ENCODE measurements at regions not wholly inside any gene's neighbourhood (a gene's known extent, or its start where the extent isn't known, plus 50 kb on each side); places are given as distances from the start of the nearest gene placed in this dataset.
"Not testable (repeated sequence)": the region's sequence is repeated elsewhere in the genome, so short reads cannot be mapped to it uniquely, and the experiment has no call there.

- DNase-seq (ENCODE audit: extremely low read depth in 1 of 11, low read depth in 9 of 11, low spot score in 4 of 11) = no peak
Measured at GRCh38 chr9:94449486-94449885, 105.4 kb upstream of the PCAT7 start.

DNA sequence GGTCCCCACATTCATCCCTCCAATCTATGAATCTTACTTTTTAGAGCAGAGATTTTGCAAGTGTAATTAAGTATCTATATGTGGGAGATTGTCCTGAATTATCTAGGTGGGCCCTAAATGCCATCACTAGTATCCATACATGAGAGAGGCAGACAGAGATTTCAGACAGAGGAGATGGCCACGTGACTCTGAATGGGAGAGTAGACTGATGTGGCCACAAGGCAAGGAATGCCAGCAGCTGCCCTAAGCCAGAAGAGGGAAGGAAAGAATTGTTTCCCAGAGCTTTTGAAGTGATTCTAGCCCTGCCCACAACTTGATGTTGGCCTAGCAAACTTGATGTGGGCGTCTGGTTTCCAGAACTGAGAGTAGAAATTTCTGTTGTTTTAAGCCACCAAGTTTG, 90.1 kb upstream of the PCAT7 start:
- no peak for DNase-seq (ENCODE audit: extremely low read depth in 1 of 11, low read depth in 9 of 11, low spot score in 4 of 11)

- not testable (repeated sequence) for DNase-seq (ENCODE audit: extremely low read depth in 1 of 11, low read depth in 9 of 11, low spot score in 4 of 11)
Measured at GRCh38 chr9:94472063-94472462, 82.8 kb upstream of the PCAT7 start.

- DNase-seq (ENCODE audit: extremely low read depth in 1 of 11, low read depth in 9 of 11, low spot score in 4 of 11) = no peak
Measured at GRCh38 chr9:94472806-94473360, 82.0 kb upstream of the PCAT7 start.

DNA sequence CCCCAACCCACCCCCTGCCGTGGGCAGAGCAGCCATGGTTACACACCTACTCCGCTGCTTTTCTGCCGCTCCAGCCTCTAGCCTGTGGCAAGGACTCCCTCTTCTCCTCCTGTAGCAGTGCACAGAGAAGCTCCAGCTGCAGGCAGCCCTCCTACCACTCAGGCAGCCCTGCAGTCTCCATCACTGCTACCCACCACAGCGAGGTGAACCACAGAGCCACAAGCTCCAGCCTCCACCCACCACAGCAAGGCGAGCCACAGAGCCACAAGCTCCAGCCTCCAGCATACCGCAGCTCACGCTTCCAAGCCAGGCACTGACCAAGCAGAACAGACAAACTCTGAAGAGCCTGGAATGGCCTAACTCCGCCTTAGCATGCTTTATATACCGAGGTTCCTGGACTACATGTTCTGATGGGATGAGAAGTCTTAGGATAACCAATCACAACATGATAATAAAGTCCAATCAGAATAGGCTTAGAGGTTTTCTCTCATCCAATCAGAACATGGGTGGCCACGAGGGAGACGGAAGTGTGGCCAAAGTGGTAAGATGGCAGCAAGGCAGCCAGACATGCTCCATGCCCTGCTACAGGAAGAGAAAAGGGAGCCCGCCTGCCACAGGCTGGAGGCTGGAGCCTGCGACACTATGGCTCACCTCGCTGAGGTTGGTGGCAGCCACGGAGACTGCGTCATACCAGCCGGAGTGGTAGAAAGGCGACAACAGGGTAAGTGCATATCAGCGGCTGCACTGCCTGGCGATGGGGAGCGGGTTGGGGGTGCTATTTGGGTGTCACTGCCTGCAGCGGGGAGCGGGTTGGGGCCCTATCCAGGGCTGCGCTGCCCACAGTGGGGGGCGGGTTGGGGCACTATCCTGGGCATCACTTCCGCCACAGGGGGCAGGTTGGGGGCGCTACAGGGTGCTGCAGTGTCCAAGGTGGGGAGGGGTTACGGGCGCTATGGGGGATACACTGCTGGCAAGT, 75.8 kb upstream of the PCAT7 start:
- no peak for DNase-seq (ENCODE audit: extremely low read depth in 1 of 11, low read depth in 9 of 11, low spot score in 4 of 11)

DNA sequence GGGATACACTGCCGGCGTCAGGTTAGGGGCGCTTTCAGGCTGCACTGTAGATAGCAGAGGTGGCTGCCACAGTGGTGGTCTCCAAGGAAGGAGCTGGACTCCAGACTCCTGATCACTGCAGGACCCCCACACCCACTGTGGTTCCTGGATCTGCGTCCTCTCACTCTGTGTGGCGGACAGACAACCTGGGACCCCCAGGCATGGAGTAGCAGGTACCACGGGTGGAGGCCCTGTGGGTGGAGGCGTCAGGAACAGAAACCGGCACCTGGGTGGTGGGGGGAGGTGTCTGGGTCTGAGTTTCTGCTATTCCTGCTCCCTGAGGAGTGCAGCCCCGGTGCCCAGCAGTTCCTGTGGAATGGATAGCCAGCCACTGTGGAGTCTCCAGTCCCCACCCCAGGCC, 75.1 kb upstream of the PCAT7 start:
- no peak for DNase-seq (ENCODE audit: extremely low read depth in 1 of 11, low read depth in 9 of 11, low spot score in 4 of 11)

GRCh38 chr9:94480205-94480604, 74.7 kb upstream of the PCAT7 start:
- DNase-seq (ENCODE audit: extremely low read depth in 1 of 11, low read depth in 9 of 11, low spot score in 4 of 11) = no peak

DNA sequence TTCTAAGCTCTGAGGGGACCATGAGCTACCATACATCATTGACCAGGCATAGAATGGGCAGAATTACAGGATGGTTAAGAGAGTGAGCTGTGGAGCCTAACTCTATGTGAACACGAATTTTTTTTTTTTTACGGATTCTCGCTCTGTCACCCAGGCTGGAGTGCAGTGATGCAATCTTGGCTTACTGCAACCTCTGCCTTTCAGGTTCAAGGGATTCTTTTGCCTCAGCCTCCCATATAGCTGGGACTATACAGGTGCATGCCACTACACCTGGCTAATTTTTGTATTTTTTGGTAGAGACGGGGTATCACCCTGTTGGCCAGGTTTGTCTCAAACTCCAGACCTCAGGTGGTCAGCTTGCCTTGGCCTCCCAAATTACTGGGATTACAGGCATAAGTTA, 72.8 kb upstream of the PCAT7 start:
- DNase-seq (ENCODE audit: extremely low read depth in 1 of 11, low read depth in 9 of 11, low spot score in 4 of 11) = no peak

DNA sequence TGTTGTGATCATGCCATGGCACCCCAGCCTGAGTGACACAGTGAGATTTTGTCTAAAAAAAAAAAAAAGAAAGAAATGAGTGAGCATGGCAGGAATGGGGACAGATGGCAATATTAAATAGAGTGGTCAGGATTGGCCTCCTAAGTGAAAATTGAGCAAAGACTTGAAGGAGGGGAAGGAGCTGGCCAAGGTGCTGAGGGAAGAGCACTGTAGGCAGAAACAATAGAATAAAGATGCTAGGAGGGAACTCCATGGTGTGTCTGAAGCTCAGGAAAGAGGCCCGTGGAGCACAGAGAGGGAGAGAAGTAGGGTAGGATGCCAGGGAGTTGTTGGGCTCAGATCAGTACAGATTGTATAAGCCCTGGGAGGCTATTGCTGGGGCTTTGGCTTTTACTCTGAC, 64.4 kb upstream of the PCAT7 start:
- DNase-seq (ENCODE audit: extremely low read depth in 1 of 11, low read depth in 9 of 11, low spot score in 4 of 11) = peak in 1 of 11 donors; percentile 11

GRCh38 chr9:94492125-94492524, 62.8 kb upstream of the PCAT7 start:
- DNase-seq (ENCODE audit: extremely low read depth in 1 of 11, low read depth in 9 of 11, low spot score in 4 of 11) = not testable (repeated sequence)

DNA sequence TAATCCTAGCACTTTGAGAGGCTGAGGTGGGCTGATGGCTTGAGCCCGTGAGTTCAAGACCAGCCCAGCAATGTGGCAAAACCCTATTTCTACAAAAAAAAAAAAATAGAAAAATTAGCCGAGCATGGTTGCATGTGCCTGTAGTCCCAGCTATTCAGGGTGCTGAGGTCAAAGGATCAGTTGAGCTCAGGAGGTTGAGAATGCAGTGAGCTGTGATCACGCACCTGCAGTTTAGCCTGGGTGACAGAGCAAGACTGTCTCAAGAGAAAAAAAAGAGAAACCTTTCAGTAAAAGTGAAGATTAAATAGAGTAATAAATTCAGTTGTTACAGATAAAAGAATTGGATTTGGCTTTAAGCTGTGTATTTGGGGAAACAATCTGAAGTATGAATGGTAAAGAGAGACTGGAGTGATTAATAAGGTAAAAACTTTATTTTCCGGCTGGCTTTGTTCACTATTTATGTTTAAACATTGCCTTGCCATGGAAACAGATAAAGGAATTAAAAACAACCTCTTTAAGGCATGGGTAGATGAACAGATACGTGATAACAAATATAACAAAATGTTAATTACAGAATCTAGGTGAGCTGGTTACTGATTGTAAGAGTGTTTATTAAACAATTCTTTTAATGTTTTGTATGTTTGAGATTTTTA, 56.0 kb upstream of the PCAT7 start:
- no peak for DNase-seq (ENCODE audit: extremely low read depth in 1 of 11, low read depth in 9 of 11, low spot score in 4 of 11)

- DNase-seq (ENCODE audit: extremely low read depth in 1 of 11, low read depth in 9 of 11, low spot score in 4 of 11) = no peak
Measured at GRCh38 chr9:94504358-94504757, 50.5 kb upstream of the PCAT7 start.

Measured in renal cortex interstitium (tissue), 11 donors.